Fibroblast of villous mesenchyme (primary cell): ENCODE measurements at regions not wholly inside any gene's neighbourhood (a gene's known extent, or its start where the extent isn't known, plus 50 kb on each side); places are given as distances from the start of the nearest gene placed in this dataset.

ENCODE experiments used
- DNase-seq: peaks from one replicate; pipeline ENCODE4 v3.0.0-alpha.2; 2010; ENCODE audit warnings: low read depth
- H3K4me3 ChIP-seq: 2 replicates; pipeline ENCODE4 v1.5.1; 2011; ENCODE audit warnings: low read depth, mild to moderate bottlenecking, low read length
- CTCF ChIP-seq: IDR thresholded peaks from 2 replicates; pipeline ENCODE4 v1.5.1; 2012; ENCODE audit warnings: low read depth, mild to moderate bottlenecking, low read length; ENCODE audit not compliant: insufficient read depth

- no peak overlapping the region for H3K4me3 ChIP-seq
- no peak for DNase-seq
- TF ChIP-seq CTCF = no peak
These were observed 484.5 kb downstream of the PDGFC start for GRCh38 chr4:156487107-156487506.

GRCh38 chr4:156481845-156482244 lies 489.8 kb downstream of the PDGFC start:
- no peak for DNase-seq
- H3K4me3 ChIP-seq = no peak overlapping the region

GRCh38 chr4:156477636-156478035 lies 494.0 kb downstream of the PDGFC start:
- no peak for DNase-seq
- no peak for TF ChIP-seq CTCF
- H3K4me3 ChIP-seq = no peak overlapping the region

More at GRCh38 chr4:156481845-156482244, 489.8 kb downstream of the PDGFC start:
- no peak for TF ChIP-seq CTCF

- H3K4me3 ChIP-seq = no peak overlapping the region
- no peak for TF ChIP-seq CTCF
- DNase-seq = peak; percentile 91
These were observed 495.2 kb downstream of the PDGFC start for GRCh38 chr4:156476359-156476758.

- peak; percentile 70 for DNase-seq
- no peak overlapping the region for H3K4me3 ChIP-seq
- peak; percentile 62 for TF ChIP-seq CTCF
These were observed 496.3 kb downstream of the PDGFC start for GRCh38 chr4:156475322-156475721.

- DNase-seq = no peak
- TF ChIP-seq CTCF = no peak
- no peak overlapping the region for H3K4me3 ChIP-seq
These were observed 498.4 kb downstream of the PDGFC start for GRCh38 chr4:156473151-156473550.

GRCh38 chr4:156472624-156473023 lies 499.0 kb downstream of the PDGFC start:
- no peak for TF ChIP-seq CTCF
- no peak for DNase-seq
- no peak overlapping the region for H3K4me3 ChIP-seq
